Neuronal stem cell (in vitro differentiated cells): ENCODE measurements at regions not wholly inside any gene's neighbourhood (a gene's known extent, or its start where the extent isn't known, plus 50 kb on each side); places are given as distances from the start of the nearest gene placed in this dataset.

ENCODE experiments used
- DNase-seq: peaks from one replicate; pipeline ENCODE4 v3.0.0-alpha.2; 2013; ENCODE audit warnings: low spot score
- H2AFZ ChIP-seq: one replicate; pipeline ENCODE4 v1.6.1; 2013; ENCODE audit warnings: mild to moderate bottlenecking, low read length, inconsistent platforms
- H2AK5ac ChIP-seq: 2 replicates; pipeline ENCODE4 v1.6.1; 2013; ENCODE audit warnings: low read depth, mild to moderate bottlenecking, inconsistent platforms, low read length, moderate library complexity, mixed read lengths
- H2BK120ac ChIP-seq: 2 replicates; pipeline ENCODE4 v1.6.1; 2013; ENCODE audit warnings: low read depth, mild to moderate bottlenecking, inconsistent platforms, low read length, moderate library complexity, mixed read lengths
- H2BK12ac ChIP-seq: one replicate; pipeline ENCODE4 v1.6.1; 2013; ENCODE audit warnings: low read length, inconsistent platforms
- H2BK15ac ChIP-seq: 2 replicates; pipeline ENCODE4 v1.6.1; 2013; ENCODE audit warnings: mild to moderate bottlenecking, low read length, inconsistent platforms, mixed read lengths
- H2BK5ac ChIP-seq: one replicate; pipeline ENCODE4 v1.6.1; 2013; ENCODE audit warnings: inconsistent platforms, mild to moderate bottlenecking, low read length, moderate library complexity
- H3K14ac ChIP-seq: one replicate; pipeline ENCODE4 v1.6.1; 2013; ENCODE audit warnings: low read length, inconsistent platforms
- H3K18ac ChIP-seq: 2 replicates; pipeline ENCODE4 v1.6.1; 2013; ENCODE audit warnings: low read length, inconsistent platforms
- H3K23ac ChIP-seq: 2 replicates; pipeline ENCODE4 v1.6.1; 2013; ENCODE audit warnings: low read depth, mild to moderate bottlenecking, mixed read lengths, low read length, inconsistent platforms; ENCODE audit not compliant: poor library complexity
- H3K27ac ChIP-seq: replicated peaks from 3 replicates; pipeline ENCODE4 v1.5.1; 2013; ENCODE audit warnings: low read length, inconsistent platforms
- H3K27me3 ChIP-seq, 3 experiments: 2 replicates each; pipeline ENCODE4 v1.6.1; 2013; ENCODE audit warnings: low read length in 3 of 3, mild to moderate bottlenecking in 2 of 3, inconsistent platforms in 1 of 3, low read depth in 1 of 3, mixed read lengths in 1 of 3, moderate library complexity in 1 of 3; ENCODE audit not compliant: control insufficient read depth in 3 of 3, insufficient read depth in 3 of 3
- H3K36me3 ChIP-seq, 2 donors: replicated peaks in 1 of 2; 2 replicates each; pipeline ENCODE4 v1.6.1; 2013; ENCODE audit warnings: low read length in 2 of 2; ENCODE audit not compliant: control insufficient read depth in 2 of 2, insufficient read depth in 2 of 2
- H3K4ac ChIP-seq: 2 replicates; pipeline ENCODE4 v1.6.1; 2013; ENCODE audit warnings: inconsistent platforms, mild to moderate bottlenecking, low read length, moderate library complexity
- H3K4me1 ChIP-seq, 2 donors: 1 replicate in 1 of 2; 2 replicates in 1 of 2; pipeline ENCODE4 v1.6.1; 2013; ENCODE audit warnings: low read length in 2 of 2, low read depth in 1 of 2; ENCODE audit not compliant: control insufficient read depth in 2 of 2, insufficient read depth in 1 of 2
- H3K4me2 ChIP-seq: one replicate; pipeline ENCODE4 v1.6.1; 2013; ENCODE audit warnings: mild to moderate bottlenecking, low read length, inconsistent platforms; ENCODE audit not compliant: insufficient read depth, poor library complexity, severe bottlenecking
- H3K4me3 ChIP-seq, 2 donors: 2 replicates each; pipeline ENCODE4 v1.5.1; 2013; ENCODE audit warnings: low read length in 2 of 2, mild to moderate bottlenecking in 2 of 2, inconsistent platforms in 1 of 2, moderate library complexity in 1 of 2
- H3K79me1 ChIP-seq: one replicate; pipeline ENCODE4 v1.6.1; 2013; ENCODE audit warnings: low read depth, mild to moderate bottlenecking, inconsistent platforms, low read length, moderate library complexity
- H3K9ac ChIP-seq: one replicate; pipeline ENCODE4 v1.6.1; 2013; ENCODE audit warnings: mild to moderate bottlenecking, low read depth, low read length, inconsistent platforms; ENCODE audit not compliant: poor library complexity
- H3K9me3 ChIP-seq, 2 donors: replicated peaks in 1 of 2; 2 replicates each; pipeline versions ENCODE3 to v1.6.1; 2013; ENCODE audit warnings: low read length in 2 of 2, mild to moderate bottlenecking in 2 of 2, inconsistent platforms in 1 of 2, low read depth in 1 of 2, mixed read lengths in 1 of 2, moderate library complexity in 1 of 2; ENCODE audit not compliant: control insufficient read depth in 2 of 2, insufficient read depth in 1 of 2
- H4K8ac ChIP-seq: one replicate; pipeline ENCODE4 v1.6.1; 2013; ENCODE audit warnings: low read depth, mild to moderate bottlenecking, inconsistent platforms, low read length, moderate library complexity
- H4K91ac ChIP-seq: one replicate; pipeline ENCODE4 v1.6.1; 2013; ENCODE audit warnings: low read length, low read depth, mild to moderate bottlenecking, inconsistent platforms; ENCODE audit not compliant: poor library complexity
- WGBS, 2 donors: extraction: QIAGEN DNeasy Blood & Tissue Kit; methylation state at CpG; one replicate each; pipeline ENCODE4 v1.1.7; 2013; ENCODE audit warnings: missing lambda C conversion rate in 2 of 2, mixed read lengths in 1 of 2; ENCODE audit not compliant: insufficient read length in 2 of 2, insufficient replicate concordance in 1 of 2; ENCODE audit errors: extremely low coverage in 2 of 2; 5-methylcytosine and 5-hydroxymethylcytosine counted together

GRCh38 chr9:29838491-29839020 is 2265.3 kb upstream of the C9orf72 start:
- H3K23ac ChIP-seq = no peak overlapping the region
- no peak overlapping the region for H3K9ac ChIP-seq
- no peak overlapping the region for H4K91ac ChIP-seq
- no peak overlapping the region for H3K14ac ChIP-seq
- no peak overlapping the region for H3K4me2 ChIP-seq
- H3K79me1 ChIP-seq = no peaks in the 10 kb centered on the region
- H3K4me1 ChIP-seq = no peaks in the 10 kb centered on the region
- no peaks in the 10 kb centered on the region for H3K9me3 ChIP-seq
- no peaks in the 10 kb centered on the region for H3K27me3 ChIP-seq
- H3K18ac ChIP-seq = no peak overlapping the region
- DNase-seq = no peak
- H3K27ac ChIP-seq = no peak overlapping the region
- H3K36me3 ChIP-seq = no peaks in the 10 kb centered on the region
- H2BK12ac ChIP-seq = no peak overlapping the region
- no peak overlapping the region for H2AK5ac ChIP-seq
- H2BK15ac ChIP-seq = no peak overlapping the region
- H3K4ac ChIP-seq = no peak overlapping the region
- H4K8ac ChIP-seq = no peak overlapping the region
- H3K4me3 ChIP-seq = no peak overlapping the region
- WGBS, 2 donors = no CpG with 5 or more reads among the region's 1 CpG
- no peak overlapping the region for H2BK120ac ChIP-seq
- H2AFZ ChIP-seq = no peak overlapping the region
- no peak overlapping the region for H2BK5ac ChIP-seq

- Histone ChIP-seq H3K4me2 (no peak overlapping the region), H3K9ac (no peak overlapping the region), H3K79me1 (no peaks in the 10 kb centered on the region), H3K23ac (no peak overlapping the region), H3K27ac (no peak overlapping the region), H2AFZ (no peak overlapping the region), H3K36me3 (no peaks in the 10 kb centered on the region), H3K14ac (no peak overlapping the region), H4K91ac (no peak overlapping the region), H2BK120ac (no peak overlapping the region), H3K4me3 (no peak overlapping the region), H2BK5ac (no peak overlapping the region), H3K27me3 (no peaks in the 10 kb centered on the region), H3K9me3 (no peaks in the 10 kb centered on the region), H2BK15ac (no peak overlapping the region), H3K18ac (no peak overlapping the region), H4K8ac (no peak overlapping the region), H2BK12ac (no peak overlapping the region), H3K4ac (no peak overlapping the region), H3K4me1 (no peaks in the 10 kb centered on the region), H2AK5ac (no peak overlapping the region)
- WGBS, 2 donors = no CpG with 5 or more reads among the region's 1 CpG
- DNase-seq = no peak
Observed at GRCh38 chr9:29844251-29844650, 2271.0 kb upstream of the C9orf72 start.

- no peak overlapping the region for H2BK120ac ChIP-seq
Observed at GRCh38 chr9:29850664-29851063, 2277.4 kb upstream of the C9orf72 start.

GRCh38 chr9:29861803-29862202 is 2288.5 kb upstream of the C9orf72 start:
- WGBS, 2 donors = no CpG with 5 or more reads among the region's 2 CpGs
- no peak overlapping the region for H3K27ac ChIP-seq

More at GRCh38 chr9:29850664-29851063, 2277.4 kb upstream of the C9orf72 start:
- no peak for DNase-seq
- H2AK5ac ChIP-seq = no peak overlapping the region
- no peaks in the 10 kb centered on the region for H3K27me3 ChIP-seq
- H2BK5ac ChIP-seq = no peak overlapping the region
- H2AFZ ChIP-seq = no peak overlapping the region
- no peak overlapping the region for H3K9ac ChIP-seq
- H3K4ac ChIP-seq = no peak overlapping the region
- H3K18ac ChIP-seq = no peak overlapping the region
- WGBS, 2 donors = no CpG with 5 or more reads among the region's 1 CpG
- H2BK12ac ChIP-seq = no peak overlapping the region
- H3K23ac ChIP-seq = no peak overlapping the region
- H4K8ac ChIP-seq = no peak overlapping the region
- no peaks in the 10 kb centered on the region for H3K79me1 ChIP-seq
- H3K4me1 ChIP-seq = no peaks in the 10 kb centered on the region
- no peaks in the 10 kb centered on the region for H3K36me3 ChIP-seq
- no peaks in the 10 kb centered on the region for H3K9me3 ChIP-seq
- no peak overlapping the region for H4K91ac ChIP-seq
- no peak overlapping the region for H3K27ac ChIP-seq
- H2BK15ac ChIP-seq = no peak overlapping the region
- H3K4me3 ChIP-seq = no peak overlapping the region
- no peak overlapping the region for H3K14ac ChIP-seq
- no peak overlapping the region for H3K4me2 ChIP-seq

More at GRCh38 chr9:29861803-29862202, 2288.5 kb upstream of the C9orf72 start:
- Histone ChIP-seq H3K4me3 (no peak overlapping the region), H4K8ac (no peak overlapping the region), H4K91ac (no peak overlapping the region), H2BK15ac (no peak overlapping the region), H3K9ac (no peak overlapping the region), H3K36me3 (no peaks in the 10 kb centered on the region), H3K18ac (no peak overlapping the region), H3K79me1 (no peaks in the 10 kb centered on the region), H2BK120ac (no peak overlapping the region), H3K4me2 (no peak overlapping the region), H3K23ac (no peak overlapping the region), H2BK12ac (no peak overlapping the region), H3K4ac (no peak overlapping the region), H2BK5ac (no peak overlapping the region), H3K27me3 (no peaks in the 10 kb centered on the region), H3K4me1 (no peaks in the 10 kb centered on the region), H3K9me3 (no peaks in the 10 kb centered on the region), H2AK5ac (no peak overlapping the region), H2AFZ (no peak overlapping the region), H3K14ac (no peak overlapping the region)
- no peak for DNase-seq
